Ishikawa (cell line): ENCODE measurements at regions not wholly inside any gene's neighbourhood (a gene's known extent, or its start where the extent isn't known, plus 50 kb on each side); places are given as distances from the start of the nearest gene placed in this dataset.

Source experiments
- CEBPB ChIP-seq: IDR thresholded peaks from 2 replicates; pipeline ENCODE4 v1.6.1; 2012
- CREB1 ChIP-seq: IDR thresholded peaks from 2 replicates; pipeline ENCODE4 v1.6.1; 2012; ENCODE audit warnings: low read depth
- EGR1 ChIP-seq: IDR thresholded peaks from 2 replicates; pipeline ENCODE4 v1.6.1; 2012
- EP300 ChIP-seq: IDR thresholded peaks from 2 replicates; pipeline ENCODE4 v1.6.1; 2012; ENCODE audit warnings: borderline replicate concordance
- FOXM1 ChIP-seq: IDR thresholded peaks from 2 replicates; pipeline ENCODE4 v1.6.1; 2012; ENCODE audit warnings: low read depth, borderline replicate concordance
- MAX ChIP-seq: IDR thresholded peaks from 2 replicates; pipeline ENCODE4 v1.6.1; 2012
- NFIC ChIP-seq: IDR thresholded peaks from 2 replicates; pipeline ENCODE4 v1.6.1; 2012
- RAD21 ChIP-seq: IDR thresholded peaks from 2 replicates; pipeline ENCODE4 v1.6.1; 2012; ENCODE audit warnings: low read depth
- REST ChIP-seq: IDR thresholded peaks from 2 replicates; pipeline ENCODE4 v1.6.1; 2012; ENCODE audit warnings: low read depth, mild to moderate bottlenecking
- TAF1 ChIP-seq: IDR thresholded peaks from 2 replicates; pipeline ENCODE4 v1.6.1; 2012; ENCODE audit warnings: low read depth, mild to moderate bottlenecking
- TCF12 ChIP-seq: IDR thresholded peaks from 2 replicates; pipeline ENCODE4 v1.6.1; 2012; ENCODE audit warnings: low read depth
- TEAD4 ChIP-seq: IDR thresholded peaks from 2 replicates; pipeline ENCODE4 v1.6.1; 2012
- YY1 ChIP-seq: IDR thresholded peaks from 2 replicates; pipeline ENCODE4 v1.6.1; 2012; ENCODE audit warnings: low read depth
- ZBTB7A ChIP-seq: IDR thresholded peaks from 2 replicates; pipeline ENCODE4 v1.6.1; 2012; ENCODE audit warnings: low read depth
- TF ChIP-seq, protein P1 (sequence below): IDR thresholded peaks from 2 replicates; pipeline ENCODE4 v1.6.1; 2012

DNA sequence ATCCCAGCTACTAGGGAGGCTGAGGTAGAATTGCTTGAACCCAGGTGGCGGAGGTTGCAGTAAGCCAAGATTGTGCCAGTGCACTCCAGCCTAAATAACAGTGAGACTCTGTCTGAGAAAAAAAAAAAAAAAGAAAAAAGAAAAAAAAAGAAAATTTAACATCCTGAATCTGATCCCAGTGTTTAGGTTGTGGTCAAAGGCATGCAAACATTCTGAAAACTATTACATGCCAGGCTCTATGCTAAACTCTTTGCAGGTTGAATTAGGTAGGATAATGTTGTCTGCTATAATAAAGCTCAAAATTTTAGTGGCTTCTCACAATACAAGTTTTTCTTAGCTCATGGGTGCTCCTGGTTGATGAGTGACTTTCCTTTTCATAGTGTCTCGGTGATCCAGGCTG lies 367.4 kb downstream of the PSAT1 start:
- TF ChIP-seq CEBPB (no peak), YY1 (no peak), ZBTB7A (no peak), FOXM1 (no peak), EGR1 (no peak), EP300 (no peak), TAF1 (no peak), REST (no peak), NFIC (no peak), CREB1 (no peak), MAX (no peak), TCF12 (no peak), RAD21 (no peak)
- TF ChIP-seq, protein P1, sequence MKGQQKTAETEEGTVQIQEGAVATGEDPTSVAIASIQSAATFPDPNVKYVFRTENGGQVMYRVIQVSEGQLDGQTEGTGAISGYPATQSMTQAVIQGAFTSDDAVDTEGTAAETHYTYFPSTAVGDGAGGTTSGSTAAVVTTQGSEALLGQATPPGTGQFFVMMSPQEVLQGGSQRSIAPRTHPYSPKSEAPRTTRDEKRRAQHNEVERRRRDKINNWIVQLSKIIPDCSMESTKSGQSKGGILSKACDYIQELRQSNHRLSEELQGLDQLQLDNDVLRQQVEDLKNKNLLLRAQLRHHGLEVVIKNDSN, result no peak

DNA sequence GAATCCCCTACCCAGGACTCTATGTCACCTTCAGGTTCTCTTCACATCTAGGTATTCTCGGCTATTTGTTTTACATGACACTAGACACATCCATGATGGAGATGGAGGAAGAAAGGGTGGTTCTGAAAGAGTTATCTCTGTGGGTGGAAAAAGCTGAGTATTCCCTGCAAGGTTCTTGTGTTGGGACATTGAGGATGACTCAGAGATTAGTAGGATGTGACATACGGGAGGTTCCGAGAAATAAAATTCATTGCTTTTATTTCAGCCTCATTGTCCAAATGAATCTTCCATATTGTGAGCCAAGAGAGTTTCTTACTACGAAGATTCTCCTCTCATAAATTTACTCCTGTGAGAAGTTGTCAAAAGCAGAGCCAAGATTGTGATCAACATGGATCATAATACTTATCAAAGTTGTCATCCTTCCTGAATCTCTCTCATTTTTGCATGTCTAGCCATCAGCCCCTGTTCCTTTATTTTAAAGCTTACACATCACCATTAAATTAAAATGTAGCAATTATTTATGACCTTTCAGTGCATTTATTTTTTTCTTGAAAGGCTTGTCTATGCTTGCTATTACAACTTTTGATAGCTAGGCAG lies 370.0 kb downstream of the PSAT1 start:
- TF ChIP-seq YY1 (no peak), CREB1 (no peak), EP300 (no peak), EGR1 (no peak), TAF1 (no peak), NFIC (no peak), TEAD4 (no peak), CEBPB (no peak)
- TF ChIP-seq, protein P1, result no peak

GRCh38 chr9:78668148-78668832 lies 371.4 kb downstream of the PSAT1 start:
- TF ChIP-seq TAF1 (no peak), TEAD4 (peak; percentile 62; the same call in 1 of the 2 replicates), MAX (peak; percentile 49; the same call in 1 of the 2 replicates), NFIC (no peak), FOXM1 (no peak), RAD21 (no peak), EGR1 (no peak), CREB1 (no peak), REST (no peak)
- TF ChIP-seq, protein P1, result peak; percentile 66

DNA sequence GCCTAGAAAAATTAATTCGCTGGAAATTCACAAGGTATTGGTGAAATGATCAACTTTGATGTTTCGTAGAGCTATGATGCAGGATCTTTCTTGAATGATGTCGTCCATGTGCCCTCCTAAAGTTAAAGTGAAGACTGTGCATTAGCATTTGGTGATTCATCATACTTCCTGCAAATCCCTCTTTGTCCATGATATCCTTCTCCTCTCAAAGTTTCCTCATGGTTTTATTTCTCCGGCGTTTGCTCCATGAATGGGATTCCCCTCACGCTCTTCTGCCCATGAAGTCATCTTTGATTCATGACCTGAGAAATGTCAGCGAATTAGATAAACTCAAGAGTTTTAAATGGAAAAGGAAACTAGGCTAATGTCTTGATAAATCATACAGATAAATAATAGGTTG lies 372.7 kb downstream of the PSAT1 start:
- TF ChIP-seq TAF1, result no peak

DNA sequence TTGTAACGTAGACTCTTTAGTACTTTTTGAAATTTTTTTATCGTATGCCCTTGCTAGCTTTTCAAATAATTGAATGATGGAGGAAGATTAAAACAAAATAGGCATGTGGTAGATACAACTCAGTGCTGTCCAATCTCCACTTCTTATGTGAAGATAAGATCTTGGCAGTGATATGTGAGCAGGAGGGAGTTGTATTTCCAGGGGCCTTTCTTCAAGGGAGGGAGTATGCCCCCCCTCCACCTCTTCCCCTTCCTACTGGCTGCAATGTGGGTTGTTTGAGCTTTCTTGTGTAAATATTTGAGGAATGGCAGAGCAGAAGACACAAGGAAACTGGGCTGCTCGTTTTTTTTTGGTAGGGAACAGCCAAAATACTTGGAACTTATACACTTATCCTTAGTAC lies 374.9 kb downstream of the PSAT1 start:
- no peak for TF ChIP-seq RAD21
- no peak for TF ChIP-seq TEAD4
- no peak for TF ChIP-seq REST
- no peak for TF ChIP-seq NFIC
- TF ChIP-seq EGR1, result no peak
- no peak for TF ChIP-seq FOXM1
- no peak for TF ChIP-seq TCF12
- TF ChIP-seq CEBPB, result no peak
- no peak for TF ChIP-seq EP300
- no peak for TF ChIP-seq TAF1
- no peak for TF ChIP-seq YY1
- TF ChIP-seq ZBTB7A, result no peak
- no peak for TF ChIP-seq CREB1
- TF ChIP-seq MAX, result no peak
- TF ChIP-seq, protein P1, result no peak
